HT-29 (cell line): ENCODE measurements at regions not wholly inside any gene's neighbourhood (a gene's known extent, or its start where the extent isn't known, plus 50 kb on each side); places are given as distances from the start of the nearest gene placed in this dataset.

Source experiments
- DNase-seq: peaks from one replicate; pipeline ENCODE4 v3.0.0-alpha.2; 2015; ENCODE audit warnings: low spot score

DNA sequence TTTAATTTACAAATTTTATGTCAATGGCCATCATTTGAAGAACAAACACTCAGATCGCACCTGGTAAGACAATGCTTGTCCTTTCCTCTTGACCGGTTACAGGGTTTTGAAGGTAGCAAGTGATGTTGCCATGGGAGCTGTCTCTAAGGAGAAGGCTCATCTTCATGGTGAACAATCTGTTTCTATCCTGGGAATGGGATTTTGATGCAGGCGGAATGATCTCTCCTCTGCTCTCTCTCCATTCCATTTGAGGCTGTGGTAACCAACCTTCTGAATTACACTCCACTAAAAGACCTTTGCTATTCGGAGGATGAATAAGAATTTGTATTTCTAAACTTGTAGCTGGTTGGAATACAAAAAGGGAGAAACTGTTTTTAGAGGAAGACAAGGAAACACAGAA is 57.9 kb upstream of the SLC5A9 start:
- no peak for DNase-seq

DNA sequence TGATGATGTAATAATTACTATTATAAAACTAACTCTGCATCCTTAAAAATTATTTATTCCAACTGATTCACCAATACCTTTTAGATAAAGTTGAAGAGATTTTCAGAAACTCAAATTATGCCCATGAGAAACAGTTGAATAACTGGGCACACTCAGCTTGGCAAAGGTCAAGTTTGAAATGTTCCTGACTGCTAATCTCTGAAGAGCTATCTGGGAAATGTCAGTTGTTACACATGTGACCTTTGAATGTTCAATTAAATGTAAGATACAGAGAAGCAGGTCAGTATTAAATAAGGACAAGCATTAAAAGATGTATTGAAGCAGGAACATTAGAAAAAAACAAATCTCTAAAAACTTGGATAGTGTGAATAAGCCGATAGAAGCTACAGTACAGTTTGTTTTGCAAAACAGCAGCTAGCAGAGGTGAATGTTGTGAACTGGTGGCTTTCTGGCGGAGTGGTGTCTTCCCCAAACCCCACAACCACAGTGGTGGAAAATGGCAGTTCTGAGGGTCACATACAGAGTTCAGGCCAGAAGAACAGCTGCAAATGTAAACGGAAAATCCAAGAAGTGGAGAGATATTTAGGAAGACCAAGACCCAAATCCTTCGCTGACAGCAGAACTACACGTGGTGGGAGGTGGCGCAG is 61.9 kb upstream of the SLC5A9 start:
- no peak for DNase-seq

- DNase-seq, result no peak
These were observed 83.2 kb upstream of the SLC5A9 start for GRCh38 chr1:48139275-48139674.

- no peak for DNase-seq
These were observed 94.5 kb upstream of the SLC5A9 start for GRCh38 chr1:48127735-48128685.

GRCh38 chr1:48123647-48124046 is 98.9 kb upstream of the SLC5A9 start:
- no peak for DNase-seq

DNA sequence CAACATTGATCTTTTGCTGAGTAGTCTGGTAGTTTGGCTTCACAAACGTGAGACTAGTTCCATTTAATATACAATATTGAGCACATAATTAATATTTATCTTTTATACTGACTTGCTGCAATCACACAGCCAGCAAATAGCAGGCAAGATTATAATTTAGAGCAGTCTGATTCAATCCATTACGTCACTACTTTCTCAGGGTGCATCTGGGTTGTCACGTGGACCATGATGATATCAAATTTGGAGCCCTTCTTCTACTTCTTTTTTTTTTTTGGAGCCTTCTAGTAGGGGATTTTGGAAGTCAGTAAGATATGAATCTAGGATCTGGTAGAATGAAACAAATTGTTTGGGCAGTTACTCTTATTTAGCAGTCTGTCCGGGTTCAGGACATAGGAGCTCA is 100.6 kb upstream of the SLC5A9 start:
- DNase-seq, result no peak

GRCh38 chr1:48120621-48121020 is 101.9 kb upstream of the SLC5A9 start:
- no peak for DNase-seq

DNA sequence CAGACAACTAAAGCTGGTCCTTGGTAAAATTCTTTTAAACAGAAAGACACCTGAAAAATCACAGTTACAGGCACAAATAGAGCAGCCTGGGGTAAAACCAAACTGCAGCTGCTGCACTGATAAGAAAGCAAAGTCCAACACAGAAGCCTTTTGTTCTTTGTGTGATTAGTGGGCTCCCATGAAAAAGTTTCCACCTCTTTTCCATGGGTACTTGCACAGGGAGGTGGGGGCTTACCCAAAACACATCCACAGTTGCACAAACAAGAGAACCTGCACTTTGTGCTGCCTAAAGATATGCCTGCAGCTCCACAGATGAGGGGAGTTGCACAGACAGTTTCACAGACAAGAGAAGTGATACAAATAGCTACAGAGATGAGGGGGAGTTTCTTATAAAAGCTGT is 106.7 kb upstream of the SLC5A9 start:
- DNase-seq, result no peak

DNA sequence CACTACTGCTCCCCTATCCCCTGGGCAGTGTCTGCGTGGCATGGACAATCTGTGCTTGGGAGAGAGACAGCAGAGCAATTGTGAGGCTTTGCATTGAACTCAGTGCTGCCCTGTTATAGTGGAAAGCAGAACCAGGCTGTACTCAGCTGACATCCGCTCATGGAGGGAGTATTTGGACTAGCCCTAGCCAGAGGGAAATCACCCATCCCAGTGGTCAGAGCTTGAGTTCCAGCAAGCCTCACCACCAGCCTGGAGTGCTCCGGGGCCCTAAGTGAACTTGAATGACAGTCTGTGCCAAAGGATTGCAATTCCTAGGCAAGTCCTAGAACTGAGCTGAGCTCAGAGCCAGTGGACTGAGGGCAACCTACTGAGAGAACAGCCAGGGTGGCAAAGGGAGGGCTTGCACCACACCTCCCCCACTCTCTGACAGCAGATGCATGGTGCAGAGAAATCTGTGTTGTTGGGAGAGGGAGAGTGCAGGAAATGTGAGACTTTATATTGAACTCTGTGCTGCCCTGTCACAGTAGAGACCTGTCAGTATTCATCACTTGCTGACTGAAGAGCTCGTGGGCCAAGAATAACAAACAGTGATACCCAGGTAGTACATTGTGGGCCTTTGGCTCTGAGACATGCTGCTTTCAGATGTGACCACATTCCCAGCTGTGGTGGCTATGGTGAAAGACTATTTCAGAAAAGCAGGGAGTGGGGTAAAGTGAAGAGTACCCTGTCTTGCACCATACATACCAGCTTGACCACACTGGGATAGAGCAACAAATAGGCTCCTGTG is 107.7 kb upstream of the SLC5A9 start:
- DNase-seq, result no peak

DNA sequence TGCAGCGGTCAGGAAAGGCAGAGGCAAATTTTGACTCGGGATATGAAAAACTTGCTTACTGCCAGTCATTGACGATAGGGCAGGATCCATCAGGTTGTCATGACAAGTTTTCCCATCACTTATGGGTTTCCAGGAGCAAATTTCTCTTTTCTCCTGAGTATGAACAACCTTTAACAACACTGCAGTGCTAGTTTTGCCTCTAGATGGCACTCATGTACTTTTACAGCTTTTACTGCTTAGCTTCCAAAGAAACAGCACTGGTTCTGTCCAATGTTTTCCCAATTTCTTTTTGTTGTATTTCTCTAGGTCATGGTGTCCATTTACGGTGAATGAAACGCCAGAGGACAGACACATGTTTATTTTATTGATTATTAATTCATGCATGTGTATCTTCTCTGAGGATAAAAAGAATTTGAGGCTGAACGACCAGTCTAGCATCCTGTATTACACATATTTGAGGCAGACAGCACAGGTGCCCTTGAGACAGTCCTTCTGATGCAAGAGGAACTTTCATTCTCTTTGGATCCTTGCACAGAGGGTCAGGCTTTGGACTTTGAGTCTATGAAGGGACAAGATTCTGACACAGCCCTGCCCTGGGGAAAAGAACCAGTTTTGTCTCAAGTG is 112.3 kb upstream of the TRABD2B start:
- DNase-seq, result peak; percentile 74

GRCh38 chr1:48107516-48107915 is 110.3 kb upstream of the TRABD2B start:
- DNase-seq, result no peak

- DNase-seq, result no peak
These were observed 108.9 kb upstream of the TRABD2B start for GRCh38 chr1:48106049-48106448.

DNA sequence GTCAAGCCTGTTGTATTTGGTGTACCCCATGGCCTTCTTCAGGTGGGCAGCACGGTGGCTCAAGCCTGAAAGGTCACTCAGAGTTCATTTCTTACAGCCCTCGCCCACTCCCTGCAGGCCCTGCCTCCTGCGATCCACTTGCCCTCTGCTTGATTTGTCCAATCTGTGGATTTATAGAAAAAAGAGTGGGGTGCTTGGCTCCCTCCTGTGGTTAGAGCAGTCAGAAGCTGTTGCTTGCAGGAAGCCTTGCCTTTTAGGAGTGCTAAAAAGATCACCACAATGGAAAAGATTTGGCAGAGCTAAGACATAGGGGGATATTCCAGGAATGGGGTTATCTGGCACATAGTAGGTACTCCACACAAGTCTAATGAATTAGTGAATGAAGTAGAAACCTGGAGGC is 108.0 kb upstream of the TRABD2B start:
- peak; percentile 10 for DNase-seq

DNA sequence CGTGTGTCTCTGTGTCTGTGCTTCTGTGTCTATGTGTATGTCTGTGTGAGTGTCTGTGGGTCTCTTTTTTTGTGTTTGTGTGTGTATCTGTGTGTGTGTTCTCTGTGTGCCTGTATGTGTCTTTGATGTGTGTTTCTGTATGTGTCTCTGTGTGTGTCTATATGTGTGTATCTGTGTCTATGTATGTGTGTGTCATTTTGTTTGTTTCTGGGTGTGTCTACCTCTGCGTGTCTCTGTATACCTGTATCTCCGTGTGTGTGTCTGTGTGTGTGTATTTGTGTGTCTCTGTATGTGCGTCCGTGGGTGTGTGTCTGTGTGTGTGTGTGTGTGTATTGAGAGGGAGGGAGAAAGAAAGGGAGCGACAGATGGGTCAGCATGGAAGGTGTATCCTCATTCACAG is 106.3 kb upstream of the TRABD2B start:
- DNase-seq, result no peak

DNA sequence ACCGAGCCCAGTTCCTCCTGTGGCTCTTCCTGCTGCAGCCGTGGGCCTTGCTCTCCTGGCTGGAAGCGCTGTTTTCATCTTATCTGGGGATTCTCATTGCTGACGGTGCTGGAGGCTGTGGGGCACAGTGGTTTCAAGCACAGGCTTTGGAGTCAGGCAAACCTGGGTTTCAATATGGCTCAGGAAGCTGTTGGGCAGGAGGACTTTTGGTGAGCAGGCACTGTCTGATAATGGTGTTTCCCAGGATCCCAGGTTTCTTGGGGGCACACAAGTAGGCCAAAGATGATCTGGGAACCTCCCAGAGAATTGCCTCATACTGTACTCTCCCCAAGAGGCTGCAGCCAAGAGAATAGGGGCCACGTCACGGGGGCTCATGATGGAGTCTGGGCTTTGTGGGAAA is 105.6 kb upstream of the TRABD2B start:
- DNase-seq, result no peak

- no peak for DNase-seq
These were observed 102.0 kb upstream of the TRABD2B start for GRCh38 chr1:48099072-48099773.

- DNase-seq, result peak; percentile 93
These were observed 96.7 kb upstream of the TRABD2B start for GRCh38 chr1:48093696-48094528.

- DNase-seq, result no peak
These were observed 96.0 kb upstream of the TRABD2B start for GRCh38 chr1:48093147-48093546.

- DNase-seq, result no peak
These were observed 95.2 kb upstream of the TRABD2B start for GRCh38 chr1:48092401-48092800.

GRCh38 chr1:48089356-48089891 is 92.2 kb upstream of the TRABD2B start:
- no peak for DNase-seq
